HG02840 (cell line): ENCODE measurements at regions not wholly inside any gene's neighbourhood (a gene's known extent, or its start where the extent isn't known, plus 50 kb on each side); places are given as distances from the start of the nearest gene placed in this dataset.

Experiments used
- ATAC-seq: cut with Tn5 transposase; IDR thresholded peaks from one replicate; pipeline ENCODE4 v1.9.1; 2021; ENCODE audit warnings: mild to moderate bottlenecking, moderate library complexity, moderate number of reproducible peaks; ENCODE audit not compliant: unreplicated experiment, low FRiP score

GRCh38 chr5:167020418-167020817, 1271.0 kb upstream of the WWC1 start:
- no peak for ATAC-seq

- no peak for ATAC-seq
These were observed 1262.0 kb upstream of the WWC1 start for GRCh38 chr5:167029488-167029887.

GRCh38 chr5:167030500-167031120, 1260.8 kb upstream of the WWC1 start:
- ATAC-seq: no peak

GRCh38 chr5:167036585-167036984, 1254.9 kb upstream of the WWC1 start:
- no peak for ATAC-seq

GRCh38 chr5:167049043-167049663, 1242.3 kb upstream of the WWC1 start:
- ATAC-seq: no peak

- ATAC-seq: no peak
These were observed 1241.5 kb upstream of the WWC1 start for GRCh38 chr5:167049771-167050567.

- ATAC-seq: no peak
These were observed 1240.7 kb upstream of the WWC1 start for GRCh38 chr5:167050568-167051401.

- ATAC-seq: no peak
These were observed 1240.1 kb upstream of the WWC1 start for GRCh38 chr5:167051402-167051768.

GRCh38 chr5:167052791-167053190, 1238.7 kb upstream of the WWC1 start:
- ATAC-seq: no peak

GRCh38 chr5:167057665-167058064, 1233.8 kb upstream of the WWC1 start:
- ATAC-seq: no peak

GRCh38 chr5:167061695-167062094, 1229.8 kb upstream of the WWC1 start:
- ATAC-seq: no peak

GRCh38 chr5:167063116-167063515, 1228.3 kb upstream of the WWC1 start:
- no peak for ATAC-seq

GRCh38 chr5:167063788-167064187, 1227.7 kb upstream of the WWC1 start:
- ATAC-seq: no peak

- no peak for ATAC-seq
These were observed 1227.2 kb upstream of the WWC1 start for GRCh38 chr5:167064198-167064776.

GRCh38 chr5:167065794-167066193, 1225.7 kb upstream of the WWC1 start:
- ATAC-seq: no peak

GRCh38 chr5:167071981-167072610, 1219.3 kb upstream of the WWC1 start:
- no peak for ATAC-seq

- no peak for ATAC-seq
These were observed 1209.9 kb upstream of the WWC1 start for GRCh38 chr5:167081561-167081960.

GRCh38 chr5:167096816-167097215, 1194.6 kb upstream of the WWC1 start:
- ATAC-seq: no peak

GRCh38 chr5:167104351-167104750, 1187.1 kb upstream of the WWC1 start:
- ATAC-seq: no peak

- no peak for ATAC-seq
These were observed 1185.5 kb upstream of the WWC1 start for GRCh38 chr5:167105941-167106340.
